IMR-90 (cell line): ENCODE measurements at regions not wholly inside any gene's neighbourhood (a gene's known extent, or its start where the extent isn't known, plus 50 kb on each side); places are given as distances from the start of the nearest gene placed in this dataset.

Experiments
- CTCF ChIP-seq: conservative IDR thresholded peaks from 2 replicates; pipeline ENCODE4 v1.5.1; 2012; ENCODE audit warnings: mild to moderate bottlenecking, low read depth, low read length, improper control_type of control experiment
- MAZ ChIP-seq: IDR thresholded peaks from 2 replicates; pipeline ENCODE4 v1.6.1; 2012; ENCODE audit warnings: low read depth, mild to moderate bottlenecking, low read length, improper control_type of control experiment, moderate library complexity, borderline replicate concordance

- no peak for TF ChIP-seq CTCF
- TF ChIP-seq MAZ = no peak
Measured at GRCh38 chr2:6764968-6765723, 100.6 kb downstream of the CMPK2 start.
